ENCODE measurements at regions not wholly inside any gene's neighbourhood (a gene's known extent, or its start where the extent isn't known, plus 50 kb on each side); places are given as distances from the start of the nearest gene placed in this dataset.

- TF ChIP-seq MAX (IDR thresholded peaks at IDR 0.05; ENCODE audit: low read depth, low read length) (no peak), CTCF (IDR thresholded peaks at IDR 0.05; ENCODE audit: low read depth, low read length) (no peak), MYC (IDR thresholded peaks at IDR 0.05; ENCODE audit: low read depth, low read length) (no peak), POLR2A (IDR thresholded peaks at IDR 0.05; ENCODE audit: extremely low read depth, insufficient read length) (no peak)
Measured at GRCh38 chr2:158043181-158043948, 58.3 kb upstream of the UPP2 start.

All from NB4 (cell line).